B cell (primary cell): ENCODE measurements at regions not wholly inside any gene's neighbourhood (a gene's known extent, or its start where the extent isn't known, plus 50 kb on each side); places are given as distances from the start of the nearest gene placed in this dataset.

Experiments
- ATAC-seq: fragments of 200-7000 bp; cut with Tn5 transposase; one replicate; pipeline ENCODE4 v1.10.0; 2021; ENCODE audit warnings: low read depth, mild to moderate bottlenecking, moderate number of reproducible peaks, moderate library complexity
- CTCF ChIA-PET: fragments of 350-600 bp; sonication (Branson Sonifier 250); formaldehyde crosslinking; loops from one replicate; lab custom pipeline; 2021; ENCODE audit warnings: antibody characterized with exemption, inconsistent platforms; lab: Charles Lee
- POLR2A ChIA-PET: fragments of 350-600 bp; sonication (Branson Sonifier 250); formaldehyde crosslinking; loops from one replicate; lab custom pipeline; 2021; ENCODE audit warnings: antibody characterized with exemption; lab: Charles Lee
- DNase-seq: peaks from one replicate; pipeline ENCODE4 v3.0.0; 2013
- H2AFZ ChIP-seq: 2 replicates; pipeline ENCODE4 v1.6.1; 2012; ENCODE audit warnings: mild to moderate bottlenecking, low read depth, low read length; ENCODE audit not compliant: insufficient read depth, poor library complexity, severe bottlenecking
- H3K27ac ChIP-seq, 2 donors: 1 replicate in 1 of 2; 2 replicates in 1 of 2; pipeline ENCODE4 v1.5.1; 2012 to 2013; ENCODE audit warnings: low read length in 2 of 2, mild to moderate bottlenecking in 2 of 2, moderate library complexity in 1 of 2
- H3K27me3 ChIP-seq, 4 experiments: fragments of 200-600 bp in 1 of 4; sonication (generic) in 1 of 4; replicated peaks in 1 of 4; 1 replicate in 2 of 4; 2 replicates in 2 of 4; pipeline versions ENCODE4 v1.6.1 to v1.7.0; 2013 to 2016; ENCODE audit warnings: low read length in 3 of 4, mild to moderate bottlenecking in 2 of 4, mixed read lengths in 1 of 4, moderate library complexity in 1 of 4; ENCODE audit not compliant: insufficient read depth in 4 of 4, control insufficient read depth in 3 of 4; ENCODE audit errors: control extremely low read depth in 1 of 4
- H3K36me3 ChIP-seq, 2 experiments: replicated peaks in 1 of 2; 1 replicate in 1 of 2; 2 replicates in 1 of 2; pipeline versions ENCODE4 v1.6.1 to v1.7.1; 2013; ENCODE audit warnings: low read length in 1 of 2; ENCODE audit not compliant: insufficient read depth in 2 of 2, control insufficient read depth in 1 of 2; ENCODE audit errors: control extremely low read depth in 1 of 2, extremely low read depth in 1 of 2
- H3K4me1 ChIP-seq, 2 donors: fragments of 200-600 bp in 1 of 2; sonication (generic) in 1 of 2; 1 replicate in 1 of 2; 2 replicates in 1 of 2; pipeline versions ENCODE4 v1.5.1 to v1.6.1; 2013 to 2017; ENCODE audit warnings: low read length in 2 of 2; ENCODE audit not compliant: control insufficient read depth in 2 of 2, insufficient read depth in 2 of 2
- H3K4me2 ChIP-seq: replicated peaks from 2 replicates; pipeline ENCODE3; 2012; ENCODE audit warnings: mild to moderate bottlenecking, low read depth, low read length; ENCODE audit not compliant: poor library complexity, severe bottlenecking
- H3K4me3 ChIP-seq, 5 experiments: fragments of 200-600 bp in 1 of 5; sonication (generic) in 1 of 5; 1 replicate in 3 of 5; 2 replicates in 2 of 5; pipeline versions ENCODE4 v1.5.1 to v1.7.0; 2011 to 2016; ENCODE audit warnings: low read length in 4 of 5, mild to moderate bottlenecking in 4 of 5, low read depth in 2 of 5, control low read depth in 1 of 5, moderate library complexity in 1 of 5; ENCODE audit not compliant: insufficient read depth in 1 of 5; ENCODE audit errors: control extremely low read depth in 1 of 5, extremely low read depth in 1 of 5
- H3K79me2 ChIP-seq: fragments of 200-600 bp; sonication (generic); one replicate; pipeline ENCODE4 v1.6.0; 2016; ENCODE audit warnings: low read length; ENCODE audit not compliant: control insufficient read depth, insufficient read depth
- H3K9ac ChIP-seq: fragments of 200-600 bp; sonication (generic); 2 replicates; pipeline ENCODE4 v1.6.1; 2017; ENCODE audit warnings: mild to moderate bottlenecking, low read length, moderate library complexity
- H3K9me3 ChIP-seq, 3 donors: one replicate each; pipeline versions ENCODE4 v1.6.1 to v1.7.1; 2013; ENCODE audit warnings: low read length in 2 of 3; ENCODE audit not compliant: control insufficient read depth in 2 of 3, insufficient read depth in 1 of 3; ENCODE audit errors: control extremely low read depth in 1 of 3
- H4K20me1 ChIP-seq: 2 replicates; pipeline ENCODE4 v1.6.0; 2012; ENCODE audit warnings: mild to moderate bottlenecking, low read length; ENCODE audit not compliant: insufficient read depth, control insufficient read depth, poor library complexity, severe bottlenecking
- H3K27ac Mint-ChIP-seq: one replicate; pipeline ENCODE4 v1.8.0; 2021; ENCODE audit warnings: mixed read lengths
- H3K27me3 Mint-ChIP-seq: one replicate; pipeline ENCODE4 v1.8.0; 2021; ENCODE audit warnings: mixed read lengths
- H3K4me1 Mint-ChIP-seq: one replicate; pipeline ENCODE4 v1.8.0; 2021; ENCODE audit warnings: mixed read lengths
- H3K4me3 Mint-ChIP-seq: one replicate; pipeline ENCODE4 v1.8.0; 2021; ENCODE audit warnings: mixed read lengths
- H3K9me3 Mint-ChIP-seq: one replicate; pipeline ENCODE4 v1.8.0; 2022; ENCODE audit warnings: mixed read lengths; ENCODE audit not compliant: insufficient read depth
- EZH2 ChIP-seq: IDR thresholded peaks from 2 replicates; pipeline ENCODE4 v1.6.1; 2012; ENCODE audit warnings: borderline replicate concordance, low read depth, mild to moderate bottlenecking, moderate library complexity, low read length; ENCODE audit not compliant: insufficient read depth, poor library complexity, severe bottlenecking
- WGBS: methylation state at CpG from one replicate; pipeline ENCODE4 v1.1.5; 2013; ENCODE audit warnings: missing lambda C conversion rate; ENCODE audit not compliant: insufficient coverage; 5-methylcytosine and 5-hydroxymethylcytosine counted together
- intact Hi-C: fragments of 100-400 bp; cut with micrococcal nuclease; formaldehyde crosslinking; loops from one replicate; pipeline ENCODE4 v1.10.0; 2022
- TF ChIP-seq, protein P1 (sequence below): fragments of 200-600 bp; IDR thresholded peaks from one replicate; pipeline ENCODE4 v1.8.0; 2022; ENCODE audit warnings: antibody characterized with exemption, mild to moderate bottlenecking

DNA sequence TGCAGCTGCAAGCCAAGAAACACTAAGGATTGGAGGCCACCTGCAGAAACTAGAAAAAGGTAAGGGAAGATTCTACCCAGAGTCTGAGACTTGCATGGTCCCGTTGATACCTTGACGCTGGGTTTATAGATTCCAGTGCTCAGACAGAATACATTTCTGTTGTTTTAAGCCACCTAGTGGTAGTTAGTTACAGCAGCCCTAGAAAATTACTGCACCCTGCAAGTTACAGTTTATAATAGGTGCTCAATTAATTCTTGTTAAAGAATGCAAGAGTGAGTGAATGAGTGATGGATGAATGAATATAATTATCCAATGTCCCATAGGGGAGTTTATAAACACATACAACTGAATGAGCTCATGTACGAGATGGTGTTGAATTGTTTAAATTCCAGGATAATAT is 453.1 kb upstream of the SLC35B3 start:
- Histone ChIP-seq H3K79me2 (no peaks in the 10 kb centered on the region), H3K27me3 (no peaks in the 10 kb centered on the region), H3K4me1 (no peaks in the 10 kb centered on the region), H3K4me3 (no peak overlapping the region), H3K36me3 (no peaks in the 10 kb centered on the region), H4K20me1 (no peaks in the 10 kb centered on the region), H3K9me3 (no peaks in the 10 kb centered on the region), H2AFZ (no peak overlapping the region), H3K9ac (no peak overlapping the region), H3K4me2 (no peak overlapping the region), H3K27ac (no peak overlapping the region)
- Mint-ChIP-seq H3K27me3 (no peaks in the 10 kb centered on the region), H3K27ac (no peak overlapping the region), H3K9me3 (no peaks in the 10 kb centered on the region), H3K4me3 (no peak overlapping the region), H3K4me1 (no peaks in the 10 kb centered on the region)
- ChIA-PET POLR2A (no interaction called here), CTCF (no interaction called here)
- intact Hi-C loops = no loop called here
- no peak for DNase-seq
- TF ChIP-seq EZH2 = no peak
- TF ChIP-seq, protein P1, sequence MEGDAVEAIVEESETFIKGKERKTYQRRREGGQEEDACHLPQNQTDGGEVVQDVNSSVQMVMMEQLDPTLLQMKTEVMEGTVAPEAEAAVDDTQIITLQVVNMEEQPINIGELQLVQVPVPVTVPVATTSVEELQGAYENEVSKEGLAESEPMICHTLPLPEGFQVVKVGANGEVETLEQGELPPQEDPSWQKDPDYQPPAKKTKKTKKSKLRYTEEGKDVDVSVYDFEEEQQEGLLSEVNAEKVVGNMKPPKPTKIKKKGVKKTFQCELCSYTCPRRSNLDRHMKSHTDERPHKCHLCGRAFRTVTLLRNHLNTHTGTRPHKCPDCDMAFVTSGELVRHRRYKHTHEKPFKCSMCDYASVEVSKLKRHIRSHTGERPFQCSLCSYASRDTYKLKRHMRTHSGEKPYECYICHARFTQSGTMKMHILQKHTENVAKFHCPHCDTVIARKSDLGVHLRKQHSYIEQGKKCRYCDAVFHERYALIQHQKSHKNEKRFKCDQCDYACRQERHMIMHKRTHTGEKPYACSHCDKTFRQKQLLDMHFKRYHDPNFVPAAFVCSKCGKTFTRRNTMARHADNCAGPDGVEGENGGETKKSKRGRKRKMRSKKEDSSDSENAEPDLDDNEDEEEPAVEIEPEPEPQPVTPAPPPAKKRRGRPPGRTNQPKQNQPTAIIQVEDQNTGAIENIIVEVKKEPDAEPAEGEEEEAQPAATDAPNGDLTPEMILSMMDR = no peak
- no CpG with 5 or more reads among the region's 3 CpGs for WGBS
- ATAC-seq = no peak

DNA sequence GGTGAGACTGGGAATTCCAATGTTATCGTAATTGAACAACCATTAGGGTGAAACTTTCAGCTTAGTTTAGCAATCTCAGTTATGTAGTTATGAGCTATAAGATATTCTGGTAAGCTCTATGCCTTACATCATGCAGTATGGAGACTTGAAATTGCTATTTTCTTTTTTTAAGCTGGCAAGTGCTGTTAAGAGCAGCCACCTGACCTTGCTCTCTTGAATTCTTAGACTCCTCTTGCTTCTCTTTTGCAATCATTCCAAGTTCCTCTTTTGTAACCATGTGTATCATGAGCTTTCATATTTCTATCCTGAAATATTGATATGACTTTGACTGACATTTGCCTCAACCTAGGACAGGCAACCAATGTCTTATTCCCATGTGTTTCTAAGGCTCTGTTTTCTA is 446.3 kb upstream of the SLC35B3 start:
- intact Hi-C loops = no loop called here
- no peak overlapping the region for H2AFZ ChIP-seq
- H3K27ac ChIP-seq = no peak overlapping the region
- H3K4me1 ChIP-seq = no peaks in the 10 kb centered on the region
- no peaks in the 10 kb centered on the region for H3K9me3 Mint-ChIP-seq
- H3K27me3 ChIP-seq = no peaks in the 10 kb centered on the region
- no peak overlapping the region for H3K27ac Mint-ChIP-seq
- ATAC-seq (no peak), DNase-seq (no peak)
- POLR2A ChIA-PET = no interaction called here
- WGBS = no CpG with 5 or more reads among the region's 1 CpG
- H3K4me3 Mint-ChIP-seq = no peak overlapping the region
- no peaks in the 10 kb centered on the region for H4K20me1 ChIP-seq
- no peaks in the 10 kb centered on the region for H3K4me1 Mint-ChIP-seq
- TF ChIP-seq, protein P1 = no peak
- no peak for TF ChIP-seq EZH2
- no peak overlapping the region for H3K9ac ChIP-seq
- H3K4me2 ChIP-seq = no peak overlapping the region
- H3K27me3 Mint-ChIP-seq = no peaks in the 10 kb centered on the region
- H3K9me3 ChIP-seq = no peaks in the 10 kb centered on the region
- no peaks in the 10 kb centered on the region for H3K79me2 ChIP-seq
- no peaks in the 10 kb centered on the region for H3K36me3 ChIP-seq
- no peak overlapping the region for H3K4me3 ChIP-seq
- CTCF ChIA-PET = interaction anchor here (0.7 kb wide), 1 partner anchor 9 kb away, joined by 3 read pairs; no protein-coding TSS in a partner anchor
